ENCODE measurements at regions not wholly inside any gene's neighbourhood (a gene's known extent, or its start where the extent isn't known, plus 50 kb on each side); places are given as distances from the start of the nearest gene placed in this dataset.

DNA sequence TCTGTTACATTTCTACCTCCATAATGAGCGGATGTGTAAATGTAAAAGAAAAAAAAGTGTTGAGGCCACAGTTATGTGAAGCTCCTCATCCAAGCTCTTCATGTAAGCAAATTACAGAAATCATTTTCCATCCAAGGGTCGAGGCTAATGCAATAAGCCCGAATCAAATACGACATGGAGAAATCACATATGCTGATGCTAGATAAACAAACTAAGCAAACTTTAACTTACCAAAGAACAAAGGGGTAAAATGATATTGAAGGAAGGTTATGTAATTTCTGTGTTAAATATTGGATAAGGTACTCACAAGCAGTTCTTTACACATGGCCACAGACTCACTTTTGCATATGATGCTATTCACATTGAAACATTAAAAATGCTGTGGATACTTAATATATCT is 310.2 kb upstream of the ID2 start:
- no peak overlapping the region for H3K4me3 ChIP-seq (ENCODE audit: low read depth, low read length)
- no peaks in the 10 kb centered on the region for H3K27me3 ChIP-seq (ENCODE audit: control insufficient read depth, insufficient read depth, low read length)
- H3K9me3 Mint-ChIP-seq = peaks cover 0 to 9% (median 0%) of the 10 kb centered on the region in 7 donors
- no peaks in the 10 kb centered on the region for H3K36me3 ChIP-seq (ENCODE audit: control insufficient read depth, insufficient read depth, low read length)
- peaks cover 0 to 3% (median under 1%) of the 10 kb centered on the region in 4 donors for H3K4me1 Mint-ChIP-seq
- H3K27me3 Mint-ChIP-seq = peaks cover 8% of the 10 kb centered on the region
- H3K27ac Mint-ChIP-seq = no peak overlapping the region
- no peak overlapping the region for H3K27ac ChIP-seq (ENCODE audit: insufficient read depth, low read length, poor library complexity, severe bottlenecking)
- no peaks in the 10 kb centered on the region for H3K4me1 ChIP-seq (ENCODE audit: control insufficient read depth, insufficient read depth, low read length, poor library complexity, severe bottlenecking)
- H3K4me3 Mint-ChIP-seq = no peak overlapping the region
- ATAC-seq (ENCODE audit: low read depth in 2 of 2) (no peak), DNase-seq (no peak)
- no peaks in the 10 kb centered on the region for H3K9me3 ChIP-seq (ENCODE audit: control insufficient read depth in 2 of 2, low read length in 2 of 2)
- H3K36me3 Mint-ChIP-seq = peaks cover 3% of the 10 kb centered on the region

DNA sequence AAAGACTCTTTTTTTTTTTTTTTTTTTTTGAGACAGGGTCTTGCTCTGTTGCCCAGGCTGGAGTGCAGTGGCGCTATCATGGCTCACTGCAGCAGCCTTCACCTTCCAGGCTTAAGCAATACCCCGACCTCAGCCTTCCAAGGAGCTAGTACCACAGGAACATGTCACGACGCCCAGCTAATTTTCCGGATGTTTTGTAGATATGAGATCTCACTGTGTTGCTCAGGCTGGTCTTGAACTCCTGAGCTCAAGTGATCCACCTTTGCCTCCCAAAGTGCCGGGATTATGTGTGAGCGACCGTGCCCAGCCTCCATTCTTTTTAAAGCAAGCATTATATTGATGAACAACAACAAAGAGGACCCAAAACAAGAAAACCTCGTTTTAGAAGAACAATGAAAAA is 307.1 kb upstream of the ID2 start:
- Mint-ChIP-seq H3K9me3 (peaks cover 0 to 9% (median 0%) of the 10 kb centered on the region in 7 donors), H3K27me3 (peaks cover 8% of the 10 kb centered on the region), H3K4me1 (peaks cover 0 to 12% (median 6%) of the 10 kb centered on the region in 4 donors), H3K27ac (no peak overlapping the region), H3K36me3 (peaks cover 1% of the 10 kb centered on the region), H3K4me3 (no peak overlapping the region)
- H3K27me3 ChIP-seq (ENCODE audit: control insufficient read depth, insufficient read depth, low read length) = no peaks in the 10 kb centered on the region
- H3K36me3 ChIP-seq (ENCODE audit: control insufficient read depth, insufficient read depth, low read length) = no peaks in the 10 kb centered on the region
- H3K4me3 ChIP-seq (ENCODE audit: low read depth, low read length) = no peak overlapping the region
- H3K27ac ChIP-seq (ENCODE audit: insufficient read depth, low read length, poor library complexity, severe bottlenecking) = no peak overlapping the region
- H3K9me3 ChIP-seq (ENCODE audit: control insufficient read depth in 2 of 2, low read length in 2 of 2) = no peaks in the 10 kb centered on the region
- DNase-seq = no peak
- no peak for ATAC-seq (ENCODE audit: low read depth in 2 of 2)
- no peaks in the 10 kb centered on the region for H3K4me1 ChIP-seq (ENCODE audit: control insufficient read depth, insufficient read depth, low read length, poor library complexity, severe bottlenecking)

DNA sequence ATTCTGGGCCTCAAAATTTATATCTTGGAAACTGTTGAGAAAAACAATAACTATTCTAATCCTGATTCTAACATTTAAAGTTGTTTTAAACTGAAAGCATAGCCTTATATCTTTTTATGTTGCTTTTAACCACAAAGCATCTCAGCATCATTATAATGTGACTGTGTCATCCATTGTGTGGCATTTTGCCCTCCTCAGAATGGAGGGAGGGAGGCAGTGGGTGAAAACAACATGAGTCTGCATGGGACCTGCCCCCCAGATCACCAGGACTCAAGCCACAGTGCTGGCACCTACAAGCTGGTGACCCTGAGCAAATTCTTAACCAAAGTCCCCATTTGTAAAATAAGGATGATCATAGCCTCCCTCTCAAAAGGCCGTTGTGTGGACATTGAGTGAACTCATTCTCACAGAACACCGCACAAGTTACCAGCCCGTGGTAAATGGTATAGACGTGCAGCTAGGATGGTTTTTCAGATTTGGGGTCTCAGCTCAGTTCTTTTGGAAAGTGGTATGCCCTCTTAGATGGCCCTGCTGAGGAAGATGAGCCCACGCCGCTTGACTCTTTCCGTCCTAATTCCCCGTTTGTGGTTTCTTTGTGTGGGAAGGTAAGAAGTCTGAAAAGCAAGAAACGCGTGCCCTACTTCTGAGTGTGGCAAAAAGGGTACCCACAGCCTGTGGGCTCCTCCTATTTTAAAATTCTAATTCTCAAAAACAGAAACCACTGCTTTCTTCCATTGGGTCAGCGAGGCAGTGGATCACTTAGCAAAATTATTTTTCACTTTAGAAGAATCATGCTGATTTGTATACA is 305.0 kb upstream of the ID2 start:
- no peak overlapping the region for H3K27ac ChIP-seq (ENCODE audit: insufficient read depth, low read length, poor library complexity, severe bottlenecking)
- DNase-seq = no peak
- peaks cover 0 to 12% (median 6%) of the 10 kb centered on the region in 4 donors for H3K4me1 Mint-ChIP-seq
- ATAC-seq (ENCODE audit: low read depth in 2 of 2) = no peak
- no peaks in the 10 kb centered on the region for H3K9me3 ChIP-seq (ENCODE audit: control insufficient read depth in 2 of 2, low read length in 2 of 2)
- H3K27me3 Mint-ChIP-seq = peaks cover 8% of the 10 kb centered on the region
- H3K9me3 Mint-ChIP-seq = peaks cover 0 to 9% (median 0%) of the 10 kb centered on the region in 7 donors
- no peak overlapping the region for H3K4me3 Mint-ChIP-seq
- H3K27me3 ChIP-seq (ENCODE audit: control insufficient read depth, insufficient read depth, low read length) = no peaks in the 10 kb centered on the region
- H3K4me1 ChIP-seq (ENCODE audit: control insufficient read depth, insufficient read depth, low read length, poor library complexity, severe bottlenecking) = no peaks in the 10 kb centered on the region
- no peak overlapping the region for H3K4me3 ChIP-seq (ENCODE audit: low read depth, low read length)
- H3K36me3 ChIP-seq (ENCODE audit: control insufficient read depth, insufficient read depth, low read length) = no peaks in the 10 kb centered on the region
- H3K36me3 Mint-ChIP-seq = no peaks in the 10 kb centered on the region
- H3K27ac Mint-ChIP-seq = no peak overlapping the region

DNA sequence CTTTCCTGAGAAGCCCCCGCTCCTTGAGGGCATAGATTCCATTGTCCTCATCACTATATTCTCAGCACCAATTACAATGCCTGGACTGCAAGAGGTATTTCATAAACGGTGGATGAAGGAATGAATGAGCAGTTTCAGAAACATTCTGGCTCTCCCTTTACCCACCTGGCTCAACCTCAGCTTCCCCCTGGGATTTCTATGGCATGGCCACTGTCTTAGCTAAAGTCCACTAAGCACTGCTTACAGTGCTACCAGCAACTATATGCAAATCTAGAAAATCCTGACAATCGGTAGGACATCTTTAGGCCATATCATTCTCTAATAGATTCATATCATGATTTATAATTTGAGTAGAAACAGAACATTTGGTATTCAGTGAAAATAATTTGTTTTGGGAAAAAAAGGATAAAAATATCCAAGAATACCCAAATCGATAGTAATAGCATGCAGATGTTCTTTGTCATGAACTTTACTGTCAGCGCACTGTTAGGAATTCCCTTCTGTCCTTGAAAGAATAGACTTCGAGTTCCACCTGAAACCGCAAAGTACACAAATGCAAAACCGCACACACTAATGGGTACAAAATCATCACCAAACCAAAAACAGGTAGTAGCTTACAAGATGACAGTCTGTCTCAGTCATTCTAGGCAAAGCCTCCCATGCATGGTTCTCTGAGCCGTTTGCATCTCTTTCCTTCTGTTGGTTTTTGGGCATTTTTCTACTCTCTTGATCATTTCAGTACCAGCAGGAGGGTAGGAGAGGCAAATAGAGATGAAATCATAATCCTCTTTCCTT is 303.6 kb upstream of the ID2 start:
- no peak overlapping the region for H3K4me3 Mint-ChIP-seq
- Histone ChIP-seq H3K27me3 (ENCODE audit: control insufficient read depth, insufficient read depth, low read length) (no peaks in the 10 kb centered on the region), H3K36me3 (ENCODE audit: control insufficient read depth, insufficient read depth, low read length) (no peaks in the 10 kb centered on the region), H3K27ac (ENCODE audit: insufficient read depth, low read length, poor library complexity, severe bottlenecking) (no peak overlapping the region), H3K4me1 (ENCODE audit: control insufficient read depth, insufficient read depth, low read length, poor library complexity, severe bottlenecking) (no peaks in the 10 kb centered on the region), H3K9me3 (ENCODE audit: control insufficient read depth in 2 of 2, low read length in 2 of 2) (no peaks in the 10 kb centered on the region), H3K4me3 (ENCODE audit: low read depth, low read length) (no peak overlapping the region)
- peak overlapping the region in 1 of 3 donors; percentile 16 for H3K27ac Mint-ChIP-seq
- DNase-seq (no peak), ATAC-seq (ENCODE audit: low read depth in 2 of 2) (no peak)
- H3K27me3 Mint-ChIP-seq = peaks cover 2% of the 10 kb centered on the region
- H3K36me3 Mint-ChIP-seq = no peaks in the 10 kb centered on the region
- peaks cover 0 to 3% (median 0%) of the 10 kb centered on the region in 7 donors for H3K9me3 Mint-ChIP-seq
- H3K4me1 Mint-ChIP-seq = peaks cover 0 to 12% (median 6%) of the 10 kb centered on the region in 4 donors

DNA sequence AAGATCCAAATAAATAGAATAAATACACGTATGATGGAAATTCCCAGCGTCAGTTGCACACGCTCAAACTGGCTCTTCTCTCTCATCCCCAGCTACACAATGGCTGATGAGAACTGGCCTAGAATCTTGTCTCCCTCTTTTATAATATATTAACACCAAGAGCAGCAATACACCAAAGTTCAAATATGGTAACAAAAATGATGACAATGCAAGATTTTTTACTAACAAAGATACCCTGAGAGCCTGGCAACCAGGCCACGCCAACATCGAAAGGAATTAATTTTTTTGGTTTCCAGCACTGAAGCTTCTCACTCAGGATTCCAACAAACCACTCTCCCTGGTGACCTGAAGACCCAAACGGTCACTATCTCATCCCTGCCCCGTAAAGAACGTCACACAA is 302.7 kb upstream of the ID2 start:
- no peak for ATAC-seq (ENCODE audit: low read depth in 2 of 2)
- no peaks in the 10 kb centered on the region for H3K27me3 Mint-ChIP-seq
- H3K36me3 Mint-ChIP-seq = no peaks in the 10 kb centered on the region
- Histone ChIP-seq H3K36me3 (ENCODE audit: control insufficient read depth, insufficient read depth, low read length) (no peaks in the 10 kb centered on the region), H3K27me3 (ENCODE audit: control insufficient read depth, insufficient read depth, low read length) (no peaks in the 10 kb centered on the region), H3K4me1 (ENCODE audit: control insufficient read depth, insufficient read depth, low read length, poor library complexity, severe bottlenecking) (no peaks in the 10 kb centered on the region), H3K9me3 (ENCODE audit: control insufficient read depth in 2 of 2, low read length in 2 of 2) (no peaks in the 10 kb centered on the region), H3K27ac (ENCODE audit: insufficient read depth, low read length, poor library complexity, severe bottlenecking) (no peak overlapping the region), H3K4me3 (ENCODE audit: low read depth, low read length) (no peak overlapping the region)
- H3K4me3 Mint-ChIP-seq = no peak overlapping the region
- H3K9me3 Mint-ChIP-seq = no peaks in the 10 kb centered on the region
- H3K27ac Mint-ChIP-seq = no peak overlapping the region
- H3K4me1 Mint-ChIP-seq = peaks cover 0 to 16% (median 7%) of the 10 kb centered on the region in 4 donors
- DNase-seq = no peak

DNA sequence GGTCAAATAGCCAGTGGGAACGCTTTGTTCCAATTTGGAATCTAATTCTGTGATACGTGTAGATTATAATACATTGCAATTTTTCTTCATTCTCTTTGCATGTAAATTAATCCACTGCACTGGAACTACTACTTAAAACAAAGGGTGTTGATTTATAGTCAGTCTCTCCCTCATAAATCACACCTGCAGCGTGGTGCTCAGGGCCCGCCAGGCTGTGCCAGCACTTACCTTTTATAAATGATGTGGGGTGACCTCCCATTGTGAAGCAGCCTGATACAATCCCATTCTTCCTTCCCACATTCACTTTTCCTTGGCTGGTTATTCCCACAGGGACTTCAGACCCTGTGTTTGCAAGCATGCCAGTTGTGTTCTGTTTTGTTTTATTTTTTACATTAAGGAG is 302.3 kb upstream of the ID2 start:
- peaks cover 0 to 20% (median 12%) of the 10 kb centered on the region in 4 donors for H3K4me1 Mint-ChIP-seq
- H3K27me3 Mint-ChIP-seq = no peaks in the 10 kb centered on the region
- Histone ChIP-seq H3K4me1 (ENCODE audit: control insufficient read depth, insufficient read depth, low read length, poor library complexity, severe bottlenecking) (no peaks in the 10 kb centered on the region), H3K4me3 (ENCODE audit: low read depth, low read length) (no peak overlapping the region), H3K9me3 (ENCODE audit: control insufficient read depth in 2 of 2, low read length in 2 of 2) (no peaks in the 10 kb centered on the region), H3K36me3 (ENCODE audit: control insufficient read depth, insufficient read depth, low read length) (no peaks in the 10 kb centered on the region), H3K27me3 (ENCODE audit: control insufficient read depth, insufficient read depth, low read length) (no peaks in the 10 kb centered on the region), H3K27ac (ENCODE audit: insufficient read depth, low read length, poor library complexity, severe bottlenecking) (no peak overlapping the region)
- H3K4me3 Mint-ChIP-seq = no peak overlapping the region
- no peaks in the 10 kb centered on the region for H3K36me3 Mint-ChIP-seq
- no peaks in the 10 kb centered on the region for H3K9me3 Mint-ChIP-seq
- peak overlapping the region in 1 of 3 donors; percentile 40 for H3K27ac Mint-ChIP-seq
- ATAC-seq (ENCODE audit: low read depth in 2 of 2) (no peak), DNase-seq (no peak)

DNA sequence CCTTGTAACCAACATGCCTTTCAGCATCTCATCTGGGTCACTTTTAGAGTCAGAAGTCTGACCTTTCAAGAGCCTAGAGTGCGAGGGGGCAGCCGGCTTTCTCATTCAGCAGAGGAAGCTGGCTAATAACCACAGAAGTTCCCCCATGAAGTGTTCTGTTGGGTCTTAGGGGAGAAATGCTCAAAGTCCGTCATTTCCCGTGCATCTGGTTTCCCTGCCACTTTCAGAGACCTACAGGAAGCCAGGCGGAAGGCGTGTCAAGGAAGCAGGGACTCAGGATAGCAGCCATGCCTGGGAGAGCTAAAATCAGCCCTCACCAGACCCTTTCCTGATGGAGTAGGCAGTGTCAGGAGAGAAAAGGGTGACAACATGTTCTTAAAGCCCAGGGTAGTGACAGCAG is 301.8 kb upstream of the ID2 start:
- H3K27me3 Mint-ChIP-seq = no peaks in the 10 kb centered on the region
- ATAC-seq (ENCODE audit: low read depth in 2 of 2) (no peak), DNase-seq (no peak)
- H3K4me1 ChIP-seq (ENCODE audit: control insufficient read depth, insufficient read depth, low read length, poor library complexity, severe bottlenecking) = no peaks in the 10 kb centered on the region
- no peaks in the 10 kb centered on the region for H3K27me3 ChIP-seq (ENCODE audit: control insufficient read depth, insufficient read depth, low read length)
- H3K4me3 Mint-ChIP-seq = no peak overlapping the region
- no peak overlapping the region for H3K27ac ChIP-seq (ENCODE audit: insufficient read depth, low read length, poor library complexity, severe bottlenecking)
- H3K4me3 ChIP-seq (ENCODE audit: low read depth, low read length) = no peak overlapping the region
- no peaks in the 10 kb centered on the region for H3K9me3 ChIP-seq (ENCODE audit: control insufficient read depth in 2 of 2, low read length in 2 of 2)
- H3K36me3 Mint-ChIP-seq = no peaks in the 10 kb centered on the region
- H3K36me3 ChIP-seq (ENCODE audit: control insufficient read depth, insufficient read depth, low read length) = no peaks in the 10 kb centered on the region
- peak overlapping the region in 1 of 3 donors; percentile 40 for H3K27ac Mint-ChIP-seq
- no peaks in the 10 kb centered on the region for H3K9me3 Mint-ChIP-seq
- peaks cover 0 to 23% (median 14%) of the 10 kb centered on the region in 4 donors for H3K4me1 Mint-ChIP-seq
